Lung (tissue), 11 donors: ENCODE measurements at regions not wholly inside any gene's neighbourhood (a gene's known extent, or its start where the extent isn't known, plus 50 kb on each side); places are given as distances from the start of the nearest gene placed in this dataset.

Experiments used
- ATAC-seq: fragments of 200-7000 bp; cut with Tn5 transposase; one replicate; pipeline ENCODE4 v1.9.1; 2020; ENCODE audit warnings: moderate number of reproducible peaks; ENCODE audit not compliant: insufficient read depth, low FRiP score
- DNase-seq, 3 donors: peaks; one replicate each; pipeline ENCODE4 v3.0.0-alpha.2; 2013 to 2017
- H3K27ac ChIP-seq, 2 donors: one replicate each; pipeline ENCODE4 v1.5.1; 2013; ENCODE audit warnings: mild to moderate bottlenecking in 2 of 2, moderate library complexity in 2 of 2, control low read depth in 1 of 2, inconsistent platforms in 1 of 2, low read depth in 1 of 2, low read length in 1 of 2
- H3K27me3 ChIP-seq, 3 donors: one replicate each; pipeline ENCODE4 v1.5.1; 2013; ENCODE audit warnings: low read length in 2 of 3; ENCODE audit not compliant: control insufficient read depth in 3 of 3, insufficient read depth in 3 of 3
- H3K36me3 ChIP-seq, 4 donors: one replicate each; pipeline ENCODE4 v1.5.1; 2013; ENCODE audit warnings: low read length in 4 of 4, mild to moderate bottlenecking in 1 of 4, moderate library complexity in 1 of 4; ENCODE audit not compliant: control insufficient read depth in 4 of 4, insufficient read depth in 4 of 4
- H3K4me1 ChIP-seq, 5 donors: one replicate each; pipeline ENCODE4 v1.5.1; 2013; ENCODE audit warnings: low read length in 5 of 5, mild to moderate bottlenecking in 2 of 5, moderate library complexity in 1 of 5; ENCODE audit not compliant: control insufficient read depth in 5 of 5, insufficient read depth in 5 of 5
- H3K4me3 ChIP-seq: one replicate; pipeline ENCODE4 v1.5.1; 2013; ENCODE audit warnings: mild to moderate bottlenecking, control low read depth, moderate library complexity
- H3K9ac ChIP-seq, 2 donors: one replicate each; pipeline ENCODE4 v1.5.1; 2013; ENCODE audit warnings: low read length in 2 of 2, control low read depth in 1 of 2; ENCODE audit not compliant: insufficient read depth in 1 of 2
- H3K9me3 ChIP-seq, 4 donors: one replicate each; pipeline ENCODE4 v1.5.1; 2013; ENCODE audit warnings: low read length in 3 of 4, mild to moderate bottlenecking in 1 of 4, moderate library complexity in 1 of 4; ENCODE audit not compliant: control insufficient read depth in 4 of 4, insufficient read depth in 3 of 4
- CTCF ChIP-seq: IDR thresholded peaks from 2 replicates; pipeline ENCODE4 v1.5.1; 2012; ENCODE audit warnings: mild to moderate bottlenecking; ENCODE audit errors: control extremely low read depth, extremely low read depth
- WGBS, 2 donors: extraction: QIAGEN DNeasy Blood & Tissue Kit; methylation state at CpG; one replicate each; pipeline ENCODE4 v1.1.7; 2013; 5-methylcytosine and 5-hydroxymethylcytosine counted together
- donor health status: control.
- donor health status: control.
- donor health status: Bipolar disorder and iron deficiency.
- donor health status: healthy.
- donor health status: DM: yes; HTN: yes; CAD: no.

GRCh38 chr13:89269737-89270136 lies 1598.6 kb downstream of the SLITRK5 start:
- peaks cover 0 to 4% (median 0%) of the 10 kb centered on the region in 4 donors for H3K9me3 ChIP-seq
- no peaks in the 10 kb centered on the region for H3K4me1 ChIP-seq
- H3K27me3 ChIP-seq, result no peaks in the 10 kb centered on the region
- no peak overlapping the region for H3K9ac ChIP-seq
- DNase-seq (no peak), ATAC-seq (no peak)
- no peak overlapping the region for H3K4me3 ChIP-seq
- no peak for TF ChIP-seq CTCF
- H3K27ac ChIP-seq, result no peak overlapping the region
- WGBS, 2 donors, result 78 to 81% methylated on average over 2 of the region's 2 CpGs
- H3K36me3 ChIP-seq, result no peaks in the 10 kb centered on the region

DNA sequence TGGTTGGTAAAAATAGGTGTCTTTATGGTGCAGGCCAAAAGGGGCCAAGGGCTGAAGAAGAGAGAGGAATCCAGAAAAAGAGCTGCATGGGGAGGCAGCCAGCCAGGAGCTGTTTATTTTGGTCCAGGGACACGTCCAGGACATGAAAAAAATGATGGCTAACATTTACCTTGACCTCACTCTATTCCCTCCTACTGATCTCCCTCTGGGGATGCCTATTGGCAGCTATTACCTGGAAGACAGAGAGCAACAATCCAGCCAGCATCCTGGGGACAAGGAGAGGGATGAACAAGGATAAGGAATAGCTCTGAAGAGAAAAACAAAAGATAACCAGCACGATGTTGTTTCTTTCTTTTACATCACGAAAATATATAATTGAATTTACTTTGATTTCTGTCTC lies 1599.6 kb downstream of the SLITRK5 start:
- no peaks in the 10 kb centered on the region for H3K27me3 ChIP-seq
- no peak for DNase-seq
- H3K36me3 ChIP-seq, result no peaks in the 10 kb centered on the region
- no peak for TF ChIP-seq CTCF
- peaks cover 0 to 4% (median 0%) of the 10 kb centered on the region in 4 donors for H3K9me3 ChIP-seq
- WGBS, 2 donors, result 66 to 73% methylated on average over 3 of the region's 3 CpGs
- H3K4me1 ChIP-seq, result no peaks in the 10 kb centered on the region
- ATAC-seq, result no peak
- H3K9ac ChIP-seq, result no peak overlapping the region
- no peak overlapping the region for H3K27ac ChIP-seq
- H3K4me3 ChIP-seq, result no peak overlapping the region

- Histone ChIP-seq H3K9ac (no peak overlapping the region), H3K27ac (no peak overlapping the region), H3K4me1 (no peaks in the 10 kb centered on the region), H3K9me3 (no peaks in the 10 kb centered on the region), H3K4me3 (no peak overlapping the region), H3K27me3 (no peaks in the 10 kb centered on the region), H3K36me3 (no peaks in the 10 kb centered on the region)
- no peak for DNase-seq
- ATAC-seq, result no peak
- 83 to 90% methylated on average over 5 of the region's 5 CpGs for WGBS, 2 donors
- no peak for TF ChIP-seq CTCF
Measured at GRCh38 chr13:89279374-89279773, 1608.2 kb downstream of the SLITRK5 start.

- Histone ChIP-seq H3K27me3 (no peaks in the 10 kb centered on the region), H3K9me3 (no peaks in the 10 kb centered on the region), H3K27ac (no peak overlapping the region), H3K9ac (no peak overlapping the region), H3K4me1 (no peaks in the 10 kb centered on the region), H3K4me3 (no peak overlapping the region), H3K36me3 (no peaks in the 10 kb centered on the region)
- TF ChIP-seq CTCF, result no peak
- WGBS, 2 donors, result 91 to 95% methylated on average over 3 of the region's 3 CpGs
- ATAC-seq, result no peak
- DNase-seq, result no peak
Measured at GRCh38 chr13:89281331-89281730, 1610.2 kb downstream of the SLITRK5 start.
